Ascending aorta (tissue), 2 donors: ENCODE measurements at regions not wholly inside any gene's neighbourhood (a gene's known extent, or its start where the extent isn't known, plus 50 kb on each side); places are given as distances from the start of the nearest gene placed in this dataset.

ENCODE experiments used
- DNase-seq, 2 donors: peaks; one replicate each; pipeline ENCODE4 v3.0.0-alpha.2; 2019; ENCODE audit warnings: low spot score in 2 of 2
- H3K27ac ChIP-seq, 2 donors: fragments of 200-600 bp; sonication (generic); one replicate each; pipeline ENCODE4 v1.5.1; 2016 to 2017; ENCODE audit warnings: mild to moderate bottlenecking in 1 of 2
- H3K27me3 ChIP-seq: fragments of 200-600 bp; sonication (generic); one replicate; pipeline ENCODE4 v1.5.1; 2017
- H3K36me3 ChIP-seq, 2 donors: fragments of 200-600 bp; sonication (generic); one replicate each; pipeline ENCODE4 v1.5.1; 2016
- H3K4me1 ChIP-seq, 2 donors: fragments of 200-600 bp; sonication (generic); one replicate each; pipeline ENCODE4 v1.5.1; 2016 to 2017; ENCODE audit warnings: mild to moderate bottlenecking in 1 of 2
- H3K4me3 ChIP-seq, 2 donors: fragments of 200-600 bp; sonication (generic); one replicate each; pipeline ENCODE4 v1.5.1; 2016 to 2017; ENCODE audit warnings: mild to moderate bottlenecking in 1 of 2
- H3K9me3 ChIP-seq, 2 donors: fragments of 200-600 bp; sonication (generic); one replicate each; pipeline ENCODE4 v1.5.1; 2016
- intact Hi-C: fragments of 100-400 bp; cut with DNase I; formaldehyde crosslinking; loops from one replicate; pipeline ENCODE4 v1.15.1; 2023
- TF ChIP-seq, protein P1 (sequence below), 3 experiments: fragments of 200-600 bp in 2 of 3; fragments of 450-650 bp in 1 of 3; sonication (generic) in 2 of 3; IDR thresholded peaks; one replicate each; pipeline ENCODE4 v1.5.1; 2016 to 2019; ENCODE audit warnings: antibody characterized with exemption in 3 of 3, mild to moderate bottlenecking in 1 of 3, moderate library complexity in 1 of 3

GRCh38 chr9:107735821-107736220 lies 246.3 kb upstream of the KLF4 start:
- H3K36me3 ChIP-seq, result no peaks in the 10 kb centered on the region
- no peaks in the 10 kb centered on the region for H3K27me3 ChIP-seq
- H3K4me3 ChIP-seq, result no peak overlapping the region
- DNase-seq, result no peak
- no peaks in the 10 kb centered on the region for H3K9me3 ChIP-seq
- no peak overlapping the region for H3K27ac ChIP-seq
- TF ChIP-seq, protein P1, sequence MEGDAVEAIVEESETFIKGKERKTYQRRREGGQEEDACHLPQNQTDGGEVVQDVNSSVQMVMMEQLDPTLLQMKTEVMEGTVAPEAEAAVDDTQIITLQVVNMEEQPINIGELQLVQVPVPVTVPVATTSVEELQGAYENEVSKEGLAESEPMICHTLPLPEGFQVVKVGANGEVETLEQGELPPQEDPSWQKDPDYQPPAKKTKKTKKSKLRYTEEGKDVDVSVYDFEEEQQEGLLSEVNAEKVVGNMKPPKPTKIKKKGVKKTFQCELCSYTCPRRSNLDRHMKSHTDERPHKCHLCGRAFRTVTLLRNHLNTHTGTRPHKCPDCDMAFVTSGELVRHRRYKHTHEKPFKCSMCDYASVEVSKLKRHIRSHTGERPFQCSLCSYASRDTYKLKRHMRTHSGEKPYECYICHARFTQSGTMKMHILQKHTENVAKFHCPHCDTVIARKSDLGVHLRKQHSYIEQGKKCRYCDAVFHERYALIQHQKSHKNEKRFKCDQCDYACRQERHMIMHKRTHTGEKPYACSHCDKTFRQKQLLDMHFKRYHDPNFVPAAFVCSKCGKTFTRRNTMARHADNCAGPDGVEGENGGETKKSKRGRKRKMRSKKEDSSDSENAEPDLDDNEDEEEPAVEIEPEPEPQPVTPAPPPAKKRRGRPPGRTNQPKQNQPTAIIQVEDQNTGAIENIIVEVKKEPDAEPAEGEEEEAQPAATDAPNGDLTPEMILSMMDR (IDR thresholded peaks at IDR 0.05), result no peak
- intact Hi-C loops, result loop anchor here (10.0 kb wide), 1 partner anchor 709 kb away; no protein-coding TSS in a partner anchor
- peaks cover 4 to 32% of the 10 kb centered on the region in 2 donors for H3K4me1 ChIP-seq

DNA sequence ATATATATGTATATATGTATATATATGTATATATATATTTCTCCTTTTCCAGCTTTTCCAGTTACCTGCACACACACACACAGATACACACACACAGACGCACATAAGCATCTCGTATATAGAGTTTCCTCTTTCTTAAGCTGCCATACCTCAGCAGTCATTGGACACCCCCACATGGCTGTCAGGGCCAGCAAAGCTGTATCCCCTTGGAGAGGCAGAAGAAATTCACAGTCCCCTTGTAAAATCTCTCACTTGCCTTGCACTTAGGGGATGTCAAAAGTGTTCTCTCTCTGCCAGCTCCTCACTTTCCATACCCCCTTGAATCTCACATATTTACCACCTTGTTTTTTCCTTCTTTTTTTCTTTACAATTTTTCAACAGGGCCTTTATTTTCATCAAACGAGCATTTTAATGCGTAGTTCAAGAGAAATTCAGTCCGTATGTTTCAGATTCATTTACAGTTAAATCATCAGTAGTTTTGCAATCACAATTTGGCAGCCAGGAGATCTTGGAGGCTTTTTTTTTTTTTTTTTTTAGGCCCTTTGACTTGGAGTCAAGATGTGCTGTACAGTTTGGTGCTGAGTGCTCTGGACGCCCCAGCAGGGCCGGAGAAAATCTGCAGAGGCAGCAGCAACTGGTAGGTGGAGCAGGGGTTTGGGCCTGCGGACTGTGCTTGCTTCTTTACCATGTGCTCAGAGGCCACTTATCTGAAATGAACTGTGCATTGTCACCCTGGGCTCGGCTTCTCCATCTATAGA lies 244.9 kb upstream of the KLF4 start:
- Histone ChIP-seq H3K27me3 (no peaks in the 10 kb centered on the region), H3K9me3 (no peaks in the 10 kb centered on the region), H3K36me3 (no peaks in the 10 kb centered on the region), H3K4me3 (no peak overlapping the region), H3K27ac (peak overlapping the region; percentile 83 to 86), H3K4me1 (peaks cover 4 to 26% of the 10 kb centered on the region in 2 donors)
- TF ChIP-seq, protein P1 (IDR thresholded peaks at IDR 0.05), result no peak
- intact Hi-C loops, result loop anchor here (5.0 to 10.0 kb wide), 4 partner anchors 113 to 710 kb away; partner anchors contain the start of gene RAD23B
- no peak for DNase-seq

DNA sequence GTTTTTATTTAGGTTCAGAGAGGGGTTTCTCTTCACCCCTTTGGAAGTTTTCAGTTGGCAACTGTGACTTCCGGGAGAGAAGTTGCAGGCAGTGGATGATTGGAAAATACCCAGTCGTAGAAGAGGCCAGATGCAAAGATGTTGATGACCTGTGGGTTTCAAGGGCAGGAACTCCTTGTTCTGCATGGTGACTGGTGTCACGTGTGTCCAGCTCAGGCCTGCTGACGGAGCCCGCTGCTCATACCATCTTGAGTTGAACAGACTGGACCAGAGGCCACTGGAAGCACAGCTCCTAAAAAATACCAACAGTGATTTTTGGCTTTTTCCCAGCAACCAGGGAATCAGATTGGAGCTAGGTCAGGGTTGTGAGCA lies 243.9 kb upstream of the KLF4 start:
- intact Hi-C loops, result loop anchor here (1.0 to 10.0 kb wide), 6 partner anchors 17 to 711 kb away; partner anchors contain the start of gene RAD23B
- peak overlapping the region; percentile 83 to 86 for H3K27ac ChIP-seq
- TF ChIP-seq, protein P1 (IDR thresholded peaks at IDR 0.05), result no peak
- H3K4me3 ChIP-seq, result peak overlapping the region; percentile 16 to 40
- no peaks in the 10 kb centered on the region for H3K36me3 ChIP-seq
- peaks cover 0 to 17% of the 10 kb centered on the region in 2 donors for H3K4me1 ChIP-seq
- H3K27me3 ChIP-seq, result no peaks in the 10 kb centered on the region
- DNase-seq, result peak; percentile 35 to 78
- no peaks in the 10 kb centered on the region for H3K9me3 ChIP-seq

- no peaks in the 10 kb centered on the region for H3K27me3 ChIP-seq
- H3K4me1 ChIP-seq, result peaks cover 0 to 16% of the 10 kb centered on the region in 2 donors
- TF ChIP-seq, protein P1 (IDR thresholded peaks at IDR 0.05), result no peak
- H3K9me3 ChIP-seq, result no peaks in the 10 kb centered on the region
- H3K4me3 ChIP-seq, result peak overlapping the region; percentile 16 to 40
- peak in 1 of 2 donors; percentile 87 for DNase-seq
- H3K36me3 ChIP-seq, result no peaks in the 10 kb centered on the region
- intact Hi-C loops, result loop anchor here (1.0 to 10.0 kb wide), 7 partner anchors 17 to 712 kb away; partner anchors contain the start of gene RAD23B
- peak overlapping the region; percentile 83 to 86 for H3K27ac ChIP-seq
Observed at GRCh38 chr9:107732781-107733522, 243.4 kb upstream of the KLF4 start.

DNA sequence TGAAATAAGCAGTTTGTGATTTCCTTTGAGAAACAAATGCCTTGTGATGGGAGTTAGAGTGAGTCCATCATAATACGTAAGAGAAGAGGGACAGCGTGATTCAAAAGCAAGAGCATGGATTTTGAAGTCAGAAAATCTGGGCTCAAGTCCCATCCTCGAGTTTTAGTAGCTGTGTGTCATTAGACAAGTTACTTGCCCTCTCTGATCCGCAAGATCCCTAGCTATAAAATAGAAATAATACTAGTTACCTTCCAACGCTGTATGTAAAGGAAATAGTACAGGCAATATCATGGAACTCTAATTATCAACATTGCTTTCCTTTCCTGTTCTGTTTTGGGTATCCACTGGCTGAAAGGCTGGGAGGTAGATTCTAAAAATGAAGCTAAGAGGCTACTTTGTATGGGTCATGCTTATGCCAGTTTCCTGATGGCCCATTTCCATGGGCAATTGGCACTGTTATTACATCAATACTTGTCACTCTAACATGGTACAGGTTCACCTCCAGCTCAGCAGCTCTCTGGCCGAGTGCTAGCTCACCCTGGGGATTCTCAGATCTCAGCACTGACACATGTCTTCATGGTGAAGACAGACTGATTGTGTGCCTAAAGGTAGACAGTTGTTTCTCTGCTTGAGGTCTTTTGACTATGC lies 241.7 kb upstream of the KLF4 start:
- Histone ChIP-seq H3K36me3 (no peaks in the 10 kb centered on the region), H3K27ac (peak overlapping the region in 1 of 2 donors; percentile 83), H3K4me1 (peaks cover 0 to 23% of the 10 kb centered on the region in 2 donors), H3K27me3 (no peaks in the 10 kb centered on the region), H3K4me3 (no peak overlapping the region), H3K9me3 (no peaks in the 10 kb centered on the region)
- intact Hi-C loops, result loop anchor here (5.0 to 10.0 kb wide), 4 partner anchors 116 to 714 kb away; partner anchors contain the start of gene RAD23B
- DNase-seq, result no peak
- TF ChIP-seq, protein P1 (IDR thresholded peaks at IDR 0.05), result no peak
